ENCODE measurements at regions not wholly inside any gene's neighbourhood (a gene's known extent, or its start where the extent isn't known, plus 50 kb on each side); places are given as distances from the start of the nearest gene placed in this dataset.

GRCh38 chr1:193472838-193473398 lies 286.5 kb upstream of the B3GALT2 start:
- peak overlapping the region in 5 of 6 donors; percentile 12 to 83 (median 46) for H3K27ac Mint-ChIP-seq
- H3K27me3 Mint-ChIP-seq (ENCODE audit: low read depth in 3 of 3), result peaks cover 1 to 5% (median 4%) of the 10 kb centered on the region in 3 donors
- no peaks in the 10 kb centered on the region for H3K9me3 Mint-ChIP-seq
- no peak overlapping the region for H3K4me3 Mint-ChIP-seq
- no peak for DNase-seq
- H3K36me3 Mint-ChIP-seq, result peaks cover 12 to 21% (median 16%) of the 10 kb centered on the region in 3 donors
- H3K4me1 Mint-ChIP-seq, result peaks cover 28 to 43% of the 10 kb centered on the region in 2 donors

- H3K9me3 Mint-ChIP-seq, result no peaks in the 10 kb centered on the region
- peak overlapping the region in 5 of 6 donors; percentile 12 to 83 (median 46) for H3K27ac Mint-ChIP-seq
- H3K36me3 Mint-ChIP-seq, result peaks cover 12 to 21% (median 12%) of the 10 kb centered on the region in 3 donors
- H3K27me3 Mint-ChIP-seq (ENCODE audit: low read depth in 3 of 3), result peaks cover 1 to 2% (median 1%) of the 10 kb centered on the region in 3 donors
- peaks cover 23 to 38% of the 10 kb centered on the region in 2 donors for H3K4me1 Mint-ChIP-seq
- H3K4me3 Mint-ChIP-seq, result peak overlapping the region in 4 of 5 donors; percentile 1 to 36 (median 21)
- peak in 1 of 3 donors; percentile 15 for DNase-seq
These were observed 286.0 kb upstream of the B3GALT2 start for GRCh38 chr1:193472430-193472829.

GRCh38 chr1:193471981-193472380 lies 285.6 kb upstream of the B3GALT2 start:
- H3K9me3 Mint-ChIP-seq, result no peaks in the 10 kb centered on the region
- peaks cover 0 to 2% (median 1%) of the 10 kb centered on the region in 3 donors for H3K27me3 Mint-ChIP-seq (ENCODE audit: low read depth in 3 of 3)
- H3K4me3 Mint-ChIP-seq, result peak overlapping the region in 2 of 5 donors; percentile 15 to 27
- H3K27ac Mint-ChIP-seq, result peak overlapping the region in 5 of 6 donors; percentile 12 to 83 (median 34)
- H3K4me1 Mint-ChIP-seq, result peaks cover 21 to 36% of the 10 kb centered on the region in 2 donors
- DNase-seq, result no peak
- peaks cover 12 to 21% (median 12%) of the 10 kb centered on the region in 3 donors for H3K36me3 Mint-ChIP-seq

- DNase-seq, result no peak
- peaks cover 14 to 15% of the 10 kb centered on the region in 2 donors for H3K4me1 Mint-ChIP-seq
- no peak overlapping the region for H3K27ac Mint-ChIP-seq
These were observed 277.0 kb upstream of the B3GALT2 start for GRCh38 chr1:193463326-193463932.

GRCh38 chr1:193462629-193463320 lies 276.4 kb upstream of the B3GALT2 start:
- H3K4me3 Mint-ChIP-seq, result peak overlapping the region; percentile 44 to 64 (median 56)
- DNase-seq, result peak in 1 of 3 donors; percentile 11
- no peaks in the 10 kb centered on the region for H3K9me3 Mint-ChIP-seq
- peak overlapping the region in 5 of 6 donors; percentile 13 to 51 (median 41) for H3K27ac Mint-ChIP-seq
- H3K36me3 Mint-ChIP-seq, result no peaks in the 10 kb centered on the region
- peaks cover 14 to 15% of the 10 kb centered on the region in 2 donors for H3K4me1 Mint-ChIP-seq
- H3K27me3 Mint-ChIP-seq (ENCODE audit: low read depth in 3 of 3), result peaks cover 0 to 5% (median 2%) of the 10 kb centered on the region in 3 donors

More at GRCh38 chr1:193463326-193463932, 277.0 kb upstream of the B3GALT2 start:
- no peaks in the 10 kb centered on the region for H3K36me3 Mint-ChIP-seq
- H3K9me3 Mint-ChIP-seq, result no peaks in the 10 kb centered on the region
- no peak overlapping the region for H3K4me3 Mint-ChIP-seq
- H3K27me3 Mint-ChIP-seq (ENCODE audit: low read depth in 3 of 3), result peaks cover 0 to 5% (median 2%) of the 10 kb centered on the region in 3 donors

- H3K4me1 Mint-ChIP-seq, result peaks cover 14% of the 10 kb centered on the region in 2 donors
- peak in 1 of 3 donors; percentile 37 for DNase-seq
- H3K9me3 Mint-ChIP-seq, result no peaks in the 10 kb centered on the region
- H3K36me3 Mint-ChIP-seq, result no peaks in the 10 kb centered on the region
- H3K4me3 Mint-ChIP-seq, result peak overlapping the region in 1 of 5 donors; percentile 26
- peak overlapping the region in 2 of 6 donors; percentile 41 to 86 for H3K27ac Mint-ChIP-seq
- peaks cover 0 to 2% (median 0%) of the 10 kb centered on the region in 3 donors for H3K27me3 Mint-ChIP-seq (ENCODE audit: low read depth in 3 of 3)
These were observed 272.2 kb upstream of the B3GALT2 start for GRCh38 chr1:193458628-193459027.

- H3K4me1 Mint-ChIP-seq, result peaks cover 4 to 6% of the 10 kb centered on the region in 2 donors
- no peaks in the 10 kb centered on the region for H3K36me3 Mint-ChIP-seq
- no peak overlapping the region for H3K27ac Mint-ChIP-seq
- peaks cover 0 to 2% (median 0%) of the 10 kb centered on the region in 3 donors for H3K27me3 Mint-ChIP-seq (ENCODE audit: low read depth in 3 of 3)
- H3K9me3 Mint-ChIP-seq, result no peaks in the 10 kb centered on the region
- no peak overlapping the region for H3K4me3 Mint-ChIP-seq
- DNase-seq, result no peak
These were observed 271.3 kb upstream of the B3GALT2 start for GRCh38 chr1:193457676-193458075.

- Mint-ChIP-seq H3K4me3 (no peak overlapping the region), H3K4me1 (peaks cover 0 to 3% of the 10 kb centered on the region in 2 donors), H3K27me3 (ENCODE audit: low read depth in 3 of 3) (peaks cover 0 to 2% (median 0%) of the 10 kb centered on the region in 3 donors), H3K9me3 (no peaks in the 10 kb centered on the region), H3K36me3 (no peaks in the 10 kb centered on the region), H3K27ac (no peak overlapping the region)
- DNase-seq, result no peak
These were observed 270.4 kb upstream of the B3GALT2 start for GRCh38 chr1:193456811-193457280.

GRCh38 chr1:193451606-193452005 lies 265.2 kb upstream of the B3GALT2 start:
- Mint-ChIP-seq H3K4me3 (no peak overlapping the region), H3K9me3 (no peaks in the 10 kb centered on the region), H3K4me1 (peaks cover 11 to 20% of the 10 kb centered on the region in 2 donors), H3K36me3 (no peaks in the 10 kb centered on the region), H3K27ac (no peak overlapping the region), H3K27me3 (ENCODE audit: low read depth in 3 of 3) (peaks cover 0 to 2% (median 0%) of the 10 kb centered on the region in 3 donors)
- no peak for DNase-seq

- Mint-ChIP-seq H3K36me3 (no peaks in the 10 kb centered on the region), H3K27me3 (ENCODE audit: low read depth in 3 of 3) (peaks cover 0 to 2% (median 0%) of the 10 kb centered on the region in 3 donors), H3K27ac (peak overlapping the region in 1 of 6 donors; percentile 10), H3K4me1 (peaks cover 11 to 20% of the 10 kb centered on the region in 2 donors), H3K9me3 (no peaks in the 10 kb centered on the region), H3K4me3 (no peak overlapping the region)
- no peak for DNase-seq
These were observed 264.6 kb upstream of the B3GALT2 start for GRCh38 chr1:193451001-193451400.

- peak overlapping the region in 4 of 5 donors; percentile 2 to 62 (median 12) for H3K4me3 Mint-ChIP-seq
- DNase-seq, result peak; percentile 27 to 49 (median 45)
- H3K4me1 Mint-ChIP-seq, result peaks cover 11 to 20% of the 10 kb centered on the region in 2 donors
- H3K27me3 Mint-ChIP-seq (ENCODE audit: low read depth in 3 of 3), result peaks cover 0 to 2% (median 0%) of the 10 kb centered on the region in 3 donors
- H3K27ac Mint-ChIP-seq, result peak overlapping the region; percentile 21 to 89 (median 86)
- H3K9me3 Mint-ChIP-seq, result no peaks in the 10 kb centered on the region
- no peaks in the 10 kb centered on the region for H3K36me3 Mint-ChIP-seq
These were observed 262.5 kb upstream of the B3GALT2 start for GRCh38 chr1:193448682-193449461.

GRCh38 chr1:193443886-193444285 lies 257.5 kb upstream of the B3GALT2 start:
- Mint-ChIP-seq H3K36me3 (peaks cover 0 to 7% (median 5%) of the 10 kb centered on the region in 3 donors), H3K4me1 (peaks cover 13 to 22% of the 10 kb centered on the region in 2 donors), H3K27me3 (ENCODE audit: low read depth in 3 of 3) (peaks cover 0 to 2% (median 0%) of the 10 kb centered on the region in 3 donors), H3K4me3 (no peak overlapping the region), H3K9me3 (no peaks in the 10 kb centered on the region), H3K27ac (no peak overlapping the region)
- no peak for DNase-seq

GRCh38 chr1:193438771-193439170 lies 252.4 kb upstream of the B3GALT2 start:
- no peak for DNase-seq
- Mint-ChIP-seq H3K9me3 (peaks cover 2 to 6% (median 5%) of the 10 kb centered on the region in 6 donors), H3K27me3 (ENCODE audit: low read depth in 3 of 3) (peaks cover 0 to 2% (median 2%) of the 10 kb centered on the region in 3 donors), H3K27ac (peak overlapping the region; percentile 4 to 72 (median 44)), H3K36me3 (peaks cover 2 to 13% (median 7%) of the 10 kb centered on the region in 3 donors), H3K4me1 (peaks cover 33 to 45% of the 10 kb centered on the region in 2 donors), H3K4me3 (peak overlapping the region in 4 of 5 donors; percentile 1 to 13 (median 4))
